ENCODE measurements at regions not wholly inside any gene's neighbourhood (a gene's known extent, or its start where the extent isn't known, plus 50 kb on each side); places are given as distances from the start of the nearest gene placed in this dataset.

GRCh38 chr10:3931224-3931623 is 146.2 kb upstream of the KLF6 start:
- Mint-ChIP-seq H3K27ac (ENCODE audit: unreplicated experiment) (no peak overlapping the region), H3K27me3 (ENCODE audit: unreplicated experiment) (no peaks in the 10 kb centered on the region), H3K4me3 (ENCODE audit: unreplicated experiment) (no peak overlapping the region), H3K9me3 (ENCODE audit: unreplicated experiment) (no peaks in the 10 kb centered on the region), H3K36me3 (ENCODE audit: unreplicated experiment) (no peaks in the 10 kb centered on the region), H3K4me1 (ENCODE audit: unreplicated experiment) (peaks cover 24% of the 10 kb centered on the region)
- DNase-seq (ENCODE audit: extremely low spot score, unreplicated experiment) = peak; percentile 65
- TF ChIP-seq CTCF (IDR thresholded peaks at IDR 0.05) = no peak

- TF ChIP-seq CTCF (IDR thresholded peaks at IDR 0.05) = no peak
- H3K36me3 Mint-ChIP-seq (ENCODE audit: unreplicated experiment) = no peaks in the 10 kb centered on the region
- peaks cover 11% of the 10 kb centered on the region for H3K4me1 Mint-ChIP-seq (ENCODE audit: unreplicated experiment)
- no peaks in the 10 kb centered on the region for H3K9me3 Mint-ChIP-seq (ENCODE audit: unreplicated experiment)
- H3K4me3 Mint-ChIP-seq (ENCODE audit: unreplicated experiment) = no peak overlapping the region
- H3K27ac Mint-ChIP-seq (ENCODE audit: unreplicated experiment) = no peak overlapping the region
- DNase-seq (ENCODE audit: extremely low spot score, unreplicated experiment) = no peak
- H3K27me3 Mint-ChIP-seq (ENCODE audit: unreplicated experiment) = no peaks in the 10 kb centered on the region
Observed at GRCh38 chr10:3928569-3928968, 143.6 kb upstream of the KLF6 start.

GRCh38 chr10:3928078-3928477 is 143.1 kb upstream of the KLF6 start:
- Mint-ChIP-seq H3K4me1 (ENCODE audit: unreplicated experiment) (peaks cover 11% of the 10 kb centered on the region), H3K27ac (ENCODE audit: unreplicated experiment) (no peak overlapping the region), H3K27me3 (ENCODE audit: unreplicated experiment) (no peaks in the 10 kb centered on the region), H3K9me3 (ENCODE audit: unreplicated experiment) (no peaks in the 10 kb centered on the region), H3K36me3 (ENCODE audit: unreplicated experiment) (no peaks in the 10 kb centered on the region), H3K4me3 (ENCODE audit: unreplicated experiment) (no peak overlapping the region)
- no peak for DNase-seq (ENCODE audit: extremely low spot score, unreplicated experiment)
- TF ChIP-seq CTCF (IDR thresholded peaks at IDR 0.05) = no peak

GRCh38 chr10:3926675-3927525 is 141.9 kb upstream of the KLF6 start:
- no peak for TF ChIP-seq CTCF (IDR thresholded peaks at IDR 0.05)
- H3K27me3 Mint-ChIP-seq (ENCODE audit: unreplicated experiment) = no peaks in the 10 kb centered on the region
- H3K4me3 Mint-ChIP-seq (ENCODE audit: unreplicated experiment) = no peak overlapping the region
- no peak for DNase-seq (ENCODE audit: extremely low spot score, unreplicated experiment)
- H3K36me3 Mint-ChIP-seq (ENCODE audit: unreplicated experiment) = no peaks in the 10 kb centered on the region
- peaks cover 11% of the 10 kb centered on the region for H3K4me1 Mint-ChIP-seq (ENCODE audit: unreplicated experiment)
- H3K27ac Mint-ChIP-seq (ENCODE audit: unreplicated experiment) = no peak overlapping the region
- H3K9me3 Mint-ChIP-seq (ENCODE audit: unreplicated experiment) = no peaks in the 10 kb centered on the region

GRCh38 chr10:3926258-3926657 is 141.2 kb upstream of the KLF6 start:
- Mint-ChIP-seq H3K27me3 (ENCODE audit: unreplicated experiment) (no peaks in the 10 kb centered on the region), H3K27ac (ENCODE audit: unreplicated experiment) (no peak overlapping the region), H3K9me3 (ENCODE audit: unreplicated experiment) (no peaks in the 10 kb centered on the region), H3K36me3 (ENCODE audit: unreplicated experiment) (no peaks in the 10 kb centered on the region), H3K4me3 (ENCODE audit: unreplicated experiment) (no peak overlapping the region), H3K4me1 (ENCODE audit: unreplicated experiment) (peaks cover 11% of the 10 kb centered on the region)
- TF ChIP-seq CTCF (IDR thresholded peaks at IDR 0.05) = no peak
- DNase-seq (ENCODE audit: extremely low spot score, unreplicated experiment) = no peak

Data from osteocyte (in vitro differentiated cells).